Fibroblast of peridontal ligament (primary cell): ENCODE measurements at regions not wholly inside any gene's neighbourhood (a gene's known extent, or its start where the extent isn't known, plus 50 kb on each side); places are given as distances from the start of the nearest gene placed in this dataset.
"Not testable (repeated sequence)": the region's sequence is repeated elsewhere in the genome, so short reads cannot be mapped to it uniquely, and the experiment has no call there.

ENCODE experiments used
- DNase-seq: peaks from one replicate; pipeline ENCODE4 v3.0.0-alpha.2; 2010; ENCODE audit errors: extremely low read depth

DNA sequence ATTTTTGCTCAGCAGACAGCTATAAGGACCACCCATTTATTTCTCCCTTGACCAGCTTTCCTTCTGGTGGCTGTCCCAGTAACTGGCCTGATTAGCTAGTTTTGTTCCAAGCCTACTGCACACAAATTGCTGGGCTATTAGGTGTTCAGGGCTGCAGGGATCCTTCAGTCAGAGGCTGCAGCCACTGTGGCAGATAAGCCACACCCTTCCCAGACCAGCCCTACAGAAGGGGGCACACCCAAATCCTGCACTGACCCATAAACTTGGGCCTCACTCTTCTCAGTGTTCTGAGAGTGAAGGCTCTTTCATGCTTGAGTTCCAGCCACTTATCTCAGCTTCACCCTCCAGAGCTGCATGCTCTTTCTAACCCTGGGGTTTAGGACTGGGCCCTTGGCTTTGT is 200.0 kb downstream of the AASDHPPT start:
- no peak for DNase-seq

DNA sequence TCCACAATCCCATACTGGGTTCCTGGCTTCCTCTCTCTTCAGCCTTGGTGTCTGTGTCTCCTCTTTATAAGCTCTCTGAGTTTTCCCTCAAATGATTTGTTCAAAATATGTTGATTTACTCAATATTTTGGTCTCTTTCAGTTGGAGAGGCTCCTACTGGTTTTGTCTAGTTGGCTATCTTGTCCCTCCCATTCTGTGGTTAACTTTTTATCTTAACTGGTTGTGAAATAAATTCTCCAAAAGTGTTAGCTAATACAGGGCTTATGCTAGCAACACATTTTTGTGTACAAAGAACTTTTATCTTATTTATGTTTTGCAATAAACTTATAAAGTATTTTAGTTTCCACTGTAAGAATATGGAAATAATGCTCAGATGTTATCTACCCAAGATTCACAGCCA is 200.9 kb downstream of the AASDHPPT start:
- DNase-seq, result no peak

DNA sequence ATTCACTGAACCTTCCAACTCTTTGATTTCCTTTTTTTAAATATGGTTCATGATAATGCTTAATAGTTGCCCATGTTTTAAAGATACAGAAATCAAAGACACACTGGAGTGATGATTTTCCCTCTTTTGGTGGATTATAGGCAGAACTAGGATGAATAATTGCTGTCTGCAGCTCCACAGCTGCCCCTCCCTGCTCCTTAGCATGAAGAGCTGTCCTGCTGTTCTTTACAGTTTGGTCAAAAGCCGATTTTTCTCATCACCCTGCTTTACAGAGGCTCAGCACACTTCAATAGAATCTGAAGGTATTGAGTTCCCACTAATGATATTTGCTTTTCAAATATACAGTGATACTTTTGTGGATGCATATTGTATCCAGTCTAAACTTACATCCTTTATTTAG is 202.6 kb downstream of the AASDHPPT start:
- no peak for DNase-seq

DNA sequence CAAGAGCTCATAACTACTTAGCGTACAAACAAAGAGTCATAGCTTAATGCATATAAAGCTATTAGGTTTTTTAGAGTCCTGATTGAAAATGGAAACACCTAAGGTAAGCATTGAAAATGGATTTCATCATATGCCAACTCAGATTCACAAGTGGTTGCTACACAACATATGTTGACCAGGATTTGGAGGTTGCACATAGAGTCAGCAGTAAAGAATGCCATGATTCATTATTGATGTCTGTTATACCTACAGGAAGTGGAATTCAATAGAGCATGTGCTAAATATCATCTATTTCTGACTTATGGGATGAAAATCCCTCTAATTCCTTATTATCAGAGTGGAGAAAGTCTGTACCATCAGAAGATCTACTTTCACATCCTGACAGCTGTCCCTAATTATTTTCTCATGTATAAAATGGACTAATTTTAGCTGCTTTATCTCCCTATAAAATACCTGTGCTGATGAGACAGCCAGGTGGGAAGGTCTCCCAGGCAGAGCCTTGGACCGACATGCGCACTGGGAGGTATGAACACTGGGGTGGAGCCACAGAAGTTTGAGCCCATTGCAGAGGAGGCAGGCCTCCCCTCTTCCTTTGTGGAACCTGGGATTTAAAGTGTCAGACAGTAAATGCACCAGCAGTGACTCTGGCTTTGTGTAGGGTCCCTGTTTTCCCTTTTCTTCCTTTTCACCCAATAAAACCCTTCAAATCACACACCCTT is 204.2 kb downstream of the AASDHPPT start:
- peak; percentile 73 for DNase-seq

DNA sequence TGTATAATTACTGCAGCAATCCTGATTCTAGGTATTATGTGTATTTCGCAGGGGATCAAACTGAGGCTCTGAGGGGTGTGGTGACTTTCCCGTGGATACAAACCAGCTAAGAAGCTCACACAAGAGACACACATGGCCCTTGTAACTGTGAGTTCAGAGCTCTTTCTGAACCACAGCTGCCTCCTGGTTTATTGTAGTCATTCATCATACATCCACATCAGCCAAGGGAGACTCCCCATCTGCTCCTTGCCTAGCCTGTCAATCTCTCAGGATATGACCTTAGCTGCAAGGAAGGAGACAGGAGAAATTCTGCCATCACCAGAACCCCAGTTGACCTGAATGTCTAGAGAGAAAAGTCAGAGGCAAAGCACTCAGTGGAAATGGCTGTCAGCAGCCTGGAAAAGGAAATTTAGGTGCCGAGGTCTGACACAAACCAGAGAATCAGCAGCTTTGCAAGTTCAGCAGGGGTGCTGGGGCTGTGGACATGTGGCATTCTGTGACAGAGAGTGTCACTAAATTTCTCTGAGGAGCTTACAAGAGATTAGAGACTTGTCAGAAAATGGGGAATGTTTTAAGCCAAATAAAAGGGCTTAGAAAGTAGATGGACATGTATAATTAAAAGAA is 209.5 kb downstream of the AASDHPPT start:
- DNase-seq, result no peak

DNA sequence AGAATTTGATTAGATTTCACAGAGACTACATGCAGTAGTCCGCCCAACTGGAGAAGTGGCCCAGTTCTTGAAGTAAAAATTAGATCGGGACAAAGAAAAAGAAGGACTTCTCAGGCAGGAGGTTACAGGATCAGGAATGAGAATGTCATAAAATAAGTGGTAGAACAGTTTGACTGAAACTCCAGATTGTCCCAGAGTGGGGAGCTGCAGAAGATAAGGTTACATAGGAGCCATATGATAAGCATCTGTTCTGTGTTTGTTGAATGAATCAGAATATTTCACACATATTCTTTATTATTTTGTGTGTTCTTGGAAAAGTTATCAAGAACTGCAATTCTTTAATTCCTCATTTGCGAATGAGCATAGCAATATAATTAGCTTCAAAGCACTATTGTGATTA is 210.6 kb downstream of the AASDHPPT start:
- no peak for DNase-seq

DNA sequence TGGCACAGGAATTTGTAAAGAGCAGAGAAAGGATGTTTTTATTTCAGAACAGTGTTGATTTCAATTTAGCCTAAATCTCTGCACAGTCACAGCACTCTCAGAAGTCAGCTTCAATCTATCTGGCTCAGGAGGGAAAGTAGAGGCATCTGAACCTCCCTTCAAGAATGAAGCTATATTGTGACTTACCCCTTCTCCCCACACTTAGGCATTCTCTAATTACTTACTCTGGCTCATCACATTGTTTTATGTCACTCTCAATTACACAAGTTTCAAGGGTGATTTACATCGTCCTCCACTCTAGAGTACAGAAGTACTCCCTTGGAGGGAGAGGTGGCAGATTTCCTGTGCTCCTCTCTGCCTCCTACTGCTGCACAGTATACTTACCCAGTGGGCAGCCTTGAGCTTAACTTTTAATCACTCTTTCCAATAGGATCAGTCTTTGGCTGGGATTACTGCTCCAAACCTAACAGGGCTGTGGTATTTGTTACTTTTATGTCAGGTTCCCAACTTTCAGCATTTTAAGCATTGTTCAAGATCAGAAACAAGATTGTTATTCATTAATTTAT is 211.4 kb downstream of the AASDHPPT start:
- no peak for DNase-seq

DNA sequence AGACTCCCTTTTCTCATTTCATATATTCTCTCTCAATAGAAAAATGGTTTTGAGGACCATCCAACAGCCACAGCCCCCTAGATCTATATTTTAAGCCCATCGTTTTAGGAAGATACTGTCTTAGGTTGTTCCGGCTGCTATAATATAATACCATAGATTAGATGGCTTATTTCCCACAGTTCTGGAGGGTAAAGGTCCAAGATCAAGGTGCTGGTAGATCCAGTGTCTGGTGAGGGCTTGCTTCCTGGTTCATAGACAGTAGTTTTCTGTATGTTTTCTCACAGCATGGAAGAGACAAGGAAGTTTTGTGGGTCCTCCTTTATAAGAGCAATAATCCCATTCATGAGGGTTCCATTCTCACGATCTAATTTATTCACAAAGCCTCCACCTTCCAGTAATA is 215.1 kb downstream of the AASDHPPT start:
- no peak for DNase-seq

DNA sequence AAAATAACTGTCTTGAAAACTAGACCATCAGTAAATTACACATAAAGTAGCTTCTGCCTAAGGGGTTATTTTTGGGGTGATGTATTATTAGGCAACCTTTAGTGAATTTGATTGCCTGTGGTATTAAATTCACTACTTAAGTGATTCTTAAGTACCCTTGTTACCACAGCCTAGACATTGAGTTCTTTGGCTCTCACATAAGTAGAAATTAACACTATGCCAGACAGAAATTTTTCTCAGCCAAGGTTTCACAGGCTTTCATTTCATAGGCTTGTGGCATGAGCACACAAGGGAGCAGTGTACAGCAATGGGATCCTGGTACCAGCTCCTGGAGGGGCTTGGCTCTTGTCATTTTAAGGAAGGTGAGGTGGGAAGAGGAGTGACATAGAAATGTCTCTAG is 218.5 kb downstream of the AASDHPPT start:
- DNase-seq, result no peak

DNA sequence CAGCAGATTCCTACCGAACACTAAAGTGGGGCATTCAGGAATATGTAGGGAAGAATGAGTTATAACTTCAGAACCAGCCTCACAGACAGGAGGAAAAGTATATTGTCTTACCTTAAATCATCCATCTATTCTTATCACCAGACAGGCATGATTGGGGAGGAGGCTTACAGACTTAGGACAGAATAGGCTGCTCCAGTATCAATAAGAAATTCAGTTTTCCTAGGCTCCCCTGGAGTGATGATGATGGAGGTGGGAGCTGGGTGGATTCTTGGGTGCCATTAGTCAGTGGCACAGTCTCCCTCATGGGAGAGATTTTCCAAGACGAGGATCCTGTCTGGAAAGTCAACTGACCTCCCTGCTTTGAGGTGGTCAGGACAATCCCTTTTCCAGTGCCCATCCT is 225.0 kb downstream of the AASDHPPT start:
- DNase-seq, result no peak

DNA sequence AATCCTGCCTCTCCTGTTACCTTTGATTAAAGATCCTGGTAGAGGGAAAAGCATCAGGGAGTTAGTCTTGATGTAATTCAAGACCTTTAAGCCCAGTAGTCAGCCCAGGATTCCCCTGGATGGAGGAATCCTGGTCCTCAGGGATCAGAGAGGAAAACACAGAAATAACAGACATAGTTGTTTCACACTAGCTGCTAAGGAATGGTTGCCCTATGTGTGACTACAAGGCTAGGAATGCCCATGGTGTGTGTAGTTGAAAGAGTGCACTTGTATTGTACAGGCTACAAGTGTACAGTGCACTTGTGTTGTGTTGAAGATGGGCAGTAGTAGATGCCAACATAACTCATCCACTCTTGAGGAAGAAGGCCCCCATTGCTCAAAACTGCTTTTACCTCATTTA is 226.8 kb downstream of the AASDHPPT start:
- peak; percentile 75 for DNase-seq

DNA sequence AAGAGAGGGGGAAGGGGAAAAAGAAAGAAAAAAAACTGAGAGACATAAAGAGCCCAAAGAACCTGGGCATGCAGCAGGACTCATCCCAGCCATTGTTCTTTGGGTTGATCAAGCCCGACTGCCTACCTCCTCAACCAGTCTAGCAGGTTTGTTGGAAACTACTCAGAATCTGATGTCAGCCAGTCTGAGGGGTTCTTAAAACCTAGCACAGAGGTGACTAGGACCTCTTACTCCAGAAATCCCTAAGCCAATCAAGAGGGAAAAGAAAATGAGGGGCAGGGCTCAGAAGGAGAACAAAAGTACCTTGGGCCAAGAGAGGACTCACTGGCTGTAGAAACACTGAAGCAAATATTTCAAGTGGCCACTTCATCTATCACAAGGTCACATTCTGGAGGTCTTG is 228.0 kb downstream of the AASDHPPT start:
- no peak for DNase-seq

DNA sequence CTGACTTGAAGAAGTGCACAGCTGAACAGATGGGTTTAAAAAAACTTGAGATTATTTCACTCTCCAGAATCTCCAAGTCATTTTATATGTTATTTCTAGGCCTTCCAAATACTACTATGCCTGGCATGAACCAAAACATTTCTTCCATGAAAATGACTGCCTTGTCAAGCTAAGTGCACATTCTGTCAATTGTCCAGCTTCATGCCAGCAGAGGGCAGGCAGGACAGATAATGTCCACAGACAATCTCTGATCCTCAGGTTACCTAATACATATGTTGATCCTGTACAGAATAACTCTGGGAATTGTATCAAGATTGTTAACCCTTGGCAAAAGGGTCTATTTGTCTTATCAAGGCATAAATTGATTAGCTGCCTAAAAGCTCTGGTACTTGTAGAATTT is 229.5 kb downstream of the AASDHPPT start:
- DNase-seq, result no peak

DNA sequence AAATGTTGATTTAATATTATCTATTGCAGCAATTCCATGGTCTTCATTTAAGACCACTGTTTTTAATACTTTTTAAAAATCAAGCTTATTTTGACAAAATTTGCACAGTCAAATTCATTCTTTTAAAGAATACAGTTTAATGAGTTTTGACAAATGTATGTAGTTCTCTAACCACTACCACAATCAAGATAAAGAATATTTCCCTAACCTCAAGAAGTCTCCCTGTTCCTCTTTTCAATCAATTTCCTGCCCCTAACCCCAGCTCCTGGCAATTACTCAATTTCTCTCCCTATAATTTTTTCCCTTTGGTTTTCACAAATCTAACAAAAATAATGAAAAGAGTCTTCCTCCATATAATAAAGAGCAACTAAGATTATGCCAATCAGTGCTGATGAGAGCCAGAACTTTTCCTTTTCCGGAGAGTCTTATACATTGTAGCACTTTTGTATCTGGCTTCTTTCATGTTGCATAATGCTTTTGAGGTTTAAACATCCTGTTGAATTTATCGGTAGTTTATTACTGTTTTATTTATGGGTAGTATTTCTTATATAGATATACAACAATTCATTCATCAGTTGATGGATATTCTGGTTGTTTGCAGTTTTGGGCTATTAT is 231.7 kb downstream of the AASDHPPT start:
- no peak for DNase-seq

DNA sequence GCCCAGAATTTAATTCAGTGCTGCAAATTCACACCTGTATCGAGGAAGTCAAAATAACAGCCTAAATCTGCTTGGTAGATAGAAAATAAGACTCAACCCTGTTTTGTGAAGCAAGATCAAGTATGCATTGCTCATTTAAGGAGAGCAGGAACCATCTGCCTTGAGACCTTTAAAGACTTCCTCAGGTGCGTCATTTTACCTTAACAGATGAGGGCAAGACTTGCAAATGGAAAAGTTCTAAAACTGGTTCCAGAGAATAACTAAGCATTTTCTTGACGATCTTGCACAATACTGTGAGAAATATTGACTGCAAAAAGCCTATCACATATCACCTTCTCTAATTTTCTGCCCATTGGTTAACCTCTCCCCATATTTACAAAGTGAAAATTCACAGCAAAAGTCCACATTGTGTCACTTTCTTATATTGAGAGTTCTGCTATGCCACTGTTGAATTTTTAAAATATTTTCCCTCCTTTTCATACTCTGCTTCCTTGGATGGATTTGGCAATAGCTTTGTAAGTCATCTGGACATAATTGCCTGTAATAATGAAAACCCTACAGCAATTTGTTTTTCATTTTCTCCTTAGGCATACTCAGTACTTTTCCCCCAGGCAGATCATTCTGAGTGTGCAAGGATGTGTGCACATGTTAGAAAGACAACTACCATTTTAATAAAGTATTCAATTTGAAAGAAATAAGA is 234.2 kb downstream of the AASDHPPT start:
- DNase-seq, result peak; percentile 76

DNA sequence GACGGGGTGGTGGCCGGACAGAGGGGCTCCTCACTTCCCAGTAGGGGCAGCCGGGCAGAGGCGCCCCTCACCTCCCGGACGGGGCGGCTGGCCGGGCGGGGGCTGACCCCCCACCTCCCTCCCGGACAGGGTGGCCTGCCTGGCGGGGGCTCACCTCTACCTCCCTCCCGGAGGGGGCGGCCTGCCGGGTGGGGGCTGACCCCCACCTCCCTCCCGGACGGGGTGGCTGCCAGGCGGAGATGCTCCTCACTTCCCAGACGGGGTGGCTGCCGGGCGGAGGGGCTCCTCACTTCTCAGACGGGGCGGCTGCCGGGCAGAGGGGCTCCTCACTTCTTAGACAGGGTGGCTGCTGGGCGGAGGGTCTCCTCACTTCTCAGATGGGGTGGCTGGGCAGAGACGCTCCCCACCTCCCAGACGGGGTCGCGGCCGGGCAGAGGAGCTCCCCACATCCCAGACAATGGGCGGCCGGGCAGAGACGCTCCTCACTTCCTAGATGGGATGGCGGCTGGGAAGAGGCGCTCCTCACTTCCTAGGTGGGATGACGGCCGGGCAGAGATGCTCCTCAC is 239.8 kb downstream of the AASDHPPT start:
- DNase-seq, result not testable (repeated sequence)

DNA sequence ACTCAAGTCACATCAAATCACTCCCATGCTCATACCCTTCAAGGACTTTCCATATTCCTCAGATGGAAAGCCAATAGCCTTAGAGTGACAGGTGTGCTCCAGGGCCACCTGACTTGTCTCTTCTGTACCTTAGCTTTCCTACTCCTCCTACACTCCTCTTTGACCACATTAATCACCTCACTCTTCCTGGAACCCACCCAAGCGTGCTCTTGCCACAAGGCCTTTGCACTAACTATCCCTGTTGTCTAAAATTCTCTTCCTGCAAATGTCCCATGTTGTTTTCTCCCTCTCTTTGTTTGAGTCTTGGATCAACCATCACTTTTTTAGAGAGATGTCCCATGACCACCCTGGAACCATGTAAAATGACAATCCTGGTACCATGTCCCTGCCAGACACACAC is 244.1 kb downstream of the AASDHPPT start:
- DNase-seq, result no peak

DNA sequence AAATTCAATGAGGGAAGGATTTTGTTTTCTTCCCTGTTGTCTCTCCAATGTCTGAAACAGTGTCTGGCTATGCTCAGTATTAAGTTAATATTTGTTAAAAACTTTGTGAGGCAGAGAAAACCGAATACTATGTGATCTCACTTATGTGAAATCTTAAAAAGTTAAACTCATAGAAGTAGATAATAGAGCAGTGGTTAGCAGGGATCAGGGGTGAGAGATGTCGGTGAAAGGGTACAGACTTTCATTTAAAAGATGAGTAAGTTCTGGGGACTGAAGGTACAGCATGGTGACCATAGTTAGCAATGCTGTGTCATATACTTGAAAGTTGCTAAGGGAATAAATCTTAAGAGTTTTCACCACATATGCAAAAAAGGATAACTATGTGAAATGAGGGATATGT is 244.6 kb downstream of the AASDHPPT start:
- no peak for DNase-seq

DNA sequence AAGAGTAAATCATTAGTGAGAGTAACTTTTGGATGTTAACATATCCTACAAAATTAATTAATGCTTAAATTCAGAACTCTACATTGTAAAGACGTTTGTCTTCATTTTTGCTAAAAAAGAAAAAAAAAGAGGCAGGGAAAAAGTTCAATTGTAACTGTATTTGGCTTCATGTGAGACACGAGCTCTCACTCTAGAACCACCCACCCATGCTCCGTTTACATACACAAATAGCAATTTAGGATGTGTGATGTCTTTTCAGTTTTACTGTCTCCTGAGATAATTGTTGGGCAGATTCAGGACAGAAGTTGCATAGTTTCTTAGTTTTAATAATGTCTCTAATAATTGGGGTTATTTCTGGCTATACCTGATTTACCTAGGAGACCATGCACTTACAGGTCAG is 248.6 kb downstream of the AASDHPPT start:
- no peak for DNase-seq

DNA sequence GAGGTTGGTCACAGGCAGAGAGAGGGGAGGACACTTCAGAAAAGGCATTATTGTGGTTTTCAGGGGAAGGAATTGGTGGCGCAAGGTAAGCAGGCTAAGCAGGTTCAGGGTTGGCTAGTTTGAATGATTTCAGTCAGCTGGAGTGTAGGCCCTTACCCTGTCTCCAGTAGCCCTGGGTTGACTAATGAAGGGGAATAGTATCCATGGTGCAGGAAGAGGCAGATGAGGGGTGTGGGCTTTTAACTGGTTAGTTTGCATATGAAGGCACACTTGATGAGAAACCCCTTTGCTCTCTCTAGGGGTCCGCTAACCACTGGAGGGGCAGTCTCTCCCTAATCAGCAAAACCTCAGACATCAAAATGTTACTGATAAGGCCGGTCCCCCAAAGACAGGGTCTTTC is 249.7 kb downstream of the AASDHPPT start:
- no peak for DNase-seq

DNA sequence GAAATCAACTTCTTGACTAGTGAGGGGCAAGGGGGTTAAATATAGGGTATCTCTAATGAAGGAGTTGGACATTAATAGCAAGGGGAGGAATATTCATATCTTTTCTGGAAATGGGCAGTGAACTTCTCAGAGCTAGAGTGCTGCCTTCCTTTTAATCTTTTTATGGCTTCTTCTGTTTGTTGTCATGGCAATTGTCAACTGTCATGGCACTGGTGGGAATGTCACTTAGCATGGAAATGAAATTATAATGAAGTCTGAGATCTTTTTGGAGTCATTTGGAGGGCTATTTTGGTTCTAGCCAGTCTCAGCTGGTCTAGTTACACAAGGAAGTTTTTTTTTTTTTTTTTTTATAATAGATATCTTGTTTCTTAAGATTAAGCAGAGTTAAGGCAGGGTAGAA is 250.2 kb downstream of the AASDHPPT start:
- DNase-seq, result no peak
